Smooth muscle cell (in vitro differentiated cells): ENCODE measurements at regions not wholly inside any gene's neighbourhood (a gene's known extent, or its start where the extent isn't known, plus 50 kb on each side); places are given as distances from the start of the nearest gene placed in this dataset.

Source experiments
- DNase-seq: peaks from one replicate; lab custom pipeline; 2025; ENCODE audit not compliant: unreplicated experiment; lab: John Stamatoyannopoulos, UW
- H2AFZ ChIP-seq: fragments of 200-600 bp; sonication (generic); 2 replicates; pipeline ENCODE4 v1.6.0; 2016; ENCODE audit warnings: antibody characterized with exemption, low read depth, mild to moderate bottlenecking
- H3F3A ChIP-seq: fragments of 200-600 bp; sonication (generic); 2 replicates; pipeline ENCODE4 v1.6.0; 2017; ENCODE audit warnings: antibody characterized with exemption, low read depth
- H3K27ac ChIP-seq: fragments of 200-600 bp; sonication (generic); 2 replicates; pipeline ENCODE4 v1.5.1; 2016; ENCODE audit warnings: low read depth, mild to moderate bottlenecking
- H3K27me3 ChIP-seq: fragments of 200-600 bp; sonication (generic); 2 replicates; pipeline ENCODE4 v1.6.1; 2016; ENCODE audit warnings: low read depth, mild to moderate bottlenecking
- H3K36me3 ChIP-seq: fragments of 200-600 bp; sonication (generic); 2 replicates; pipeline ENCODE4 v1.5.1; 2016; ENCODE audit warnings: low read depth
- H3K4me1 ChIP-seq: fragments of 200-600 bp; sonication (generic); 2 replicates; pipeline ENCODE4 v1.5.1; 2016; ENCODE audit warnings: low read depth
- H3K4me2 ChIP-seq: fragments of 200-600 bp; sonication (generic); 2 replicates; pipeline ENCODE4 v1.6.0; 2016; ENCODE audit warnings: mild to moderate bottlenecking
- H3K4me3 ChIP-seq: fragments of 200-600 bp; sonication (generic); 2 replicates; pipeline ENCODE4 v1.5.1; 2016; ENCODE audit warnings: mild to moderate bottlenecking
- H3K79me2 ChIP-seq: fragments of 200-600 bp; sonication (generic); 2 replicates; pipeline ENCODE4 v1.6.0; 2016; ENCODE audit warnings: low read depth, mild to moderate bottlenecking
- H3K9ac ChIP-seq: fragments of 200-600 bp; sonication (generic); 2 replicates; pipeline ENCODE4 v1.6.0; 2016; ENCODE audit warnings: low read depth
- H3K9me3 ChIP-seq: fragments of 200-600 bp; sonication (generic); replicated peaks from 2 replicates; pipeline ENCODE4 v1.5.1; 2016; ENCODE audit warnings: low read depth
- H4K20me1 ChIP-seq: fragments of 200-600 bp; sonication (generic); 2 replicates; pipeline ENCODE4 v1.6.0; 2016; ENCODE audit warnings: low read depth
- WGBS: methylation state at CpG from one replicate; pipeline ENCODE4 v1.1.7; 2016; ENCODE audit warnings: low lambda C conversion rate; 5-methylcytosine and 5-hydroxymethylcytosine counted together
- TF ChIP-seq, protein P1 (sequence below): fragments of 200-600 bp; sonication (generic); IDR thresholded peaks from 2 replicates; pipeline ENCODE4 v1.5.1; 2017; ENCODE audit warnings: borderline replicate concordance, mild to moderate bottlenecking, antibody characterized with exemption; ENCODE audit not compliant: insufficient read depth, poor library complexity, severe bottlenecking

DNA sequence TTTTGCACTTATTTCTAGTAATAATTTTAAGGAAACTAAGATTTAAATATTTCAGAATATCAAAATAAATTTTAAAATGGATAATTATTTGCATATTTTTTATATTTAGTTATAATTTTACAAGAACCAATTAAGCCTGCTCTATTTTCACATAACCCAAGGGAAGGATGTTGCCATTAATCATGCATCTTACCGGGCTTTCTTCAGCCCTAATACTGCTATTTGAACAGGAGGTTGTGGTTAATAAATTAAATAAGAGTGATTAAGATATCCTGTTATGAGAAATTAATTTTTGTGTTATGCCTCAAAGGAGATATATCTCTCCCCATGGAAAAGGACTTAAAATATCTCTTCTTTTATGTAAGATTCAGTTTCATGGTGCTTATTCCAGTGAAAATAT lies 1415.8 kb upstream of the B3GALT2 start:
- no peaks in the 10 kb centered on the region for H3K27me3 ChIP-seq
- no peaks in the 10 kb centered on the region for H3K79me2 ChIP-seq
- no peaks in the 10 kb centered on the region for H3K4me1 ChIP-seq
- no peak overlapping the region for H3K27ac ChIP-seq
- no peak for DNase-seq
- H3K9me3 ChIP-seq, result no peaks in the 10 kb centered on the region
- H3F3A ChIP-seq, result no peaks in the 10 kb centered on the region
- H3K4me2 ChIP-seq, result no peak overlapping the region
- H3K4me3 ChIP-seq, result no peak overlapping the region
- no peak overlapping the region for H3K9ac ChIP-seq
- TF ChIP-seq, protein P1, sequence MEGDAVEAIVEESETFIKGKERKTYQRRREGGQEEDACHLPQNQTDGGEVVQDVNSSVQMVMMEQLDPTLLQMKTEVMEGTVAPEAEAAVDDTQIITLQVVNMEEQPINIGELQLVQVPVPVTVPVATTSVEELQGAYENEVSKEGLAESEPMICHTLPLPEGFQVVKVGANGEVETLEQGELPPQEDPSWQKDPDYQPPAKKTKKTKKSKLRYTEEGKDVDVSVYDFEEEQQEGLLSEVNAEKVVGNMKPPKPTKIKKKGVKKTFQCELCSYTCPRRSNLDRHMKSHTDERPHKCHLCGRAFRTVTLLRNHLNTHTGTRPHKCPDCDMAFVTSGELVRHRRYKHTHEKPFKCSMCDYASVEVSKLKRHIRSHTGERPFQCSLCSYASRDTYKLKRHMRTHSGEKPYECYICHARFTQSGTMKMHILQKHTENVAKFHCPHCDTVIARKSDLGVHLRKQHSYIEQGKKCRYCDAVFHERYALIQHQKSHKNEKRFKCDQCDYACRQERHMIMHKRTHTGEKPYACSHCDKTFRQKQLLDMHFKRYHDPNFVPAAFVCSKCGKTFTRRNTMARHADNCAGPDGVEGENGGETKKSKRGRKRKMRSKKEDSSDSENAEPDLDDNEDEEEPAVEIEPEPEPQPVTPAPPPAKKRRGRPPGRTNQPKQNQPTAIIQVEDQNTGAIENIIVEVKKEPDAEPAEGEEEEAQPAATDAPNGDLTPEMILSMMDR, result no peak
- no peak overlapping the region for H2AFZ ChIP-seq
- H3K36me3 ChIP-seq, result no peaks in the 10 kb centered on the region
- no peaks in the 10 kb centered on the region for H4K20me1 ChIP-seq
- 98% methylated on average over 1 of the region's 1 CpG for WGBS

DNA sequence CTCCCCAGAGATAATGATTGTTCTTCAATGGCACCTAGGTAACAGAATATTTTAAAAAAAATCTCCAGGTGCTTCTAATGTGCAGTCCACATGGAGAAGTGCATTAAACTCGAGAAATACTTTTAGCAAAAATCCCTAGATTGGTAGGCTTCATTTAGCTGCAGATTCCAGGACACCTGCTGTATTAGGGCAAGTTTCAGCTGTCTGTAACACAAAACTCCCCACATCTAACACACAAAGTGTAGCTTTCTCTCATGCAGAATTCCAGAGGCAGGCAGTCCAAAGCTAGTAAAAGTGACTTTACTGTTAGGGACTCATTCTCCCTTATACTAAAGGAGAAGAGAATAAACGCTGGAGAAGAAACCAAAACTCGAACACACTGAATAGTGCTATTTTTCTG lies 1414.3 kb upstream of the B3GALT2 start:
- Histone ChIP-seq H3K9ac (no peak overlapping the region), H3K4me3 (no peak overlapping the region), H4K20me1 (no peaks in the 10 kb centered on the region), H3K79me2 (no peaks in the 10 kb centered on the region), H2AFZ (no peak overlapping the region), H3K4me2 (no peak overlapping the region), H3K9me3 (no peaks in the 10 kb centered on the region), H3K27me3 (no peaks in the 10 kb centered on the region), H3K4me1 (no peaks in the 10 kb centered on the region), H3K36me3 (no peaks in the 10 kb centered on the region), H3F3A (no peaks in the 10 kb centered on the region), H3K27ac (no peak overlapping the region)
- 78% methylated on average over 3 of the region's 3 CpGs for WGBS
- no peak for DNase-seq
- TF ChIP-seq, protein P1, result no peak

DNA sequence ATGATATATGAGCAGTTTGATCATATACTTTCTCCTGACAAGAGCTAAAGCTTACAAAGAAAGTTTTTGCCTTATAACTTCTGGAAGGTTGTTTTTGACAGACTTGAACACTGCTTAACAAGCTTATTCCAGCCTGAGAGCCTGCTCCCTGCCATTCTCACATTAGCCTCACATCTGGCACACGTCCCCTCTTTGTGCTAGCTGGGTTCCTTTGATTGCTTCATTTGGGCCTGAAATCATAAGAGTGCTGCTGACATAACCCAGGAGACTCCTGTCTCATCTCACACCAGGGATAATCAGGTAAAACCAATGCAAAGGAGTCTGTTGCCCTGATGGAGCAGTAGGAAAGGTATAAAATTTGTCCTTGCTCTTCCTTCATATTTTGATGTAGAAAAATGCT lies 1411.7 kb upstream of the B3GALT2 start:
- TF ChIP-seq, protein P1, result no peak
- Histone ChIP-seq H3K4me2 (no peak overlapping the region), H3K4me3 (no peak overlapping the region), H3K4me1 (no peaks in the 10 kb centered on the region), H3K9ac (no peak overlapping the region), H3F3A (no peaks in the 10 kb centered on the region), H3K79me2 (no peaks in the 10 kb centered on the region), H3K27me3 (no peaks in the 10 kb centered on the region), H3K9me3 (no peaks in the 10 kb centered on the region), H2AFZ (no peak overlapping the region), H3K36me3 (no peaks in the 10 kb centered on the region), H3K27ac (no peak overlapping the region), H4K20me1 (no peaks in the 10 kb centered on the region)
- no peak for DNase-seq
- WGBS, result 47% methylated on average over 1 of the region's 1 CpG

DNA sequence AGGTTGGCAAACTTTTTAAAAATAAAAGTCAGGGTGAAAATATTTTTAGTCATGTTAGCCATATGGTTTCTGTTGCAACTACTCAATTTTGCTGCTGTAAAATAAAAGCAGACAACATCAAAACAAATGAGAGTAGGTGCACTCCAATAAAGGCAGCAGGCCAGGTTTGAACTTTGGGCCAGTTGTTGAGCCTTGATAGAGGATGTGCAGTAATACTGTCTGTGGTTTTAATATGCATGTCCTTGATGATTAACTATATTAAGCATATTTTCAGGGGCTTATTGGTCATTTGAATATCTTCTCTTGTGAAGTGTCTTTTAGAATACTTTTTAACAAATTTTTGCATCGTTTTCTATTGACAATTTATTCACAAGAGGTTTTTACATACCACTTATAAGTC lies 1399.9 kb upstream of the B3GALT2 start:
- no peaks in the 10 kb centered on the region for H3K36me3 ChIP-seq
- no peak for DNase-seq
- H3K27me3 ChIP-seq, result no peaks in the 10 kb centered on the region
- H3K27ac ChIP-seq, result no peak overlapping the region
- WGBS, result 65% methylated on average over 1 of the region's 1 CpG
- no peaks in the 10 kb centered on the region for H3K9me3 ChIP-seq
- TF ChIP-seq, protein P1, result no peak
- H4K20me1 ChIP-seq, result no peaks in the 10 kb centered on the region
- no peaks in the 10 kb centered on the region for H3F3A ChIP-seq
- no peak overlapping the region for H3K9ac ChIP-seq
- H3K4me1 ChIP-seq, result no peaks in the 10 kb centered on the region
- no peak overlapping the region for H3K4me2 ChIP-seq
- no peak overlapping the region for H3K4me3 ChIP-seq
- H2AFZ ChIP-seq, result no peak overlapping the region
- no peaks in the 10 kb centered on the region for H3K79me2 ChIP-seq
